HUES64 (cell line): ENCODE measurements at regions not wholly inside any gene's neighbourhood (a gene's known extent, or its start where the extent isn't known, plus 50 kb on each side); places are given as distances from the start of the nearest gene placed in this dataset.
A peak's percentile ranks its signal among the peaks of the same experiment; 100 is the strongest.

ENCODE experiments used
- H3K27ac ChIP-seq: 2 replicates; pipeline ENCODE4 v1.7.0; 2013; ENCODE audit warnings: low read depth, low read length, inconsistent platforms
- H3K27me3 ChIP-seq: 2 replicates; pipeline ENCODE4 v1.6.1; 2013; ENCODE audit warnings: mild to moderate bottlenecking, low read length; ENCODE audit not compliant: insufficient read depth
- H3K36me3 ChIP-seq: 2 replicates; pipeline ENCODE4 v1.6.1; 2013; ENCODE audit warnings: mild to moderate bottlenecking, low read length; ENCODE audit not compliant: insufficient read depth
- H3K4me1 ChIP-seq: 2 replicates; pipeline ENCODE4 v1.6.1; 2013; ENCODE audit warnings: mild to moderate bottlenecking, low read length, moderate library complexity; ENCODE audit not compliant: insufficient read depth
- H3K4me3 ChIP-seq: 2 replicates; pipeline ENCODE4 v1.5.1; 2013; ENCODE audit warnings: mild to moderate bottlenecking, low read length, moderate library complexity
- H3K9ac ChIP-seq: 2 replicates; pipeline ENCODE4 v1.6.1; 2013; ENCODE audit warnings: mild to moderate bottlenecking, low read depth, low read length
- H3K9me3 ChIP-seq: 2 replicates; pipeline ENCODE4 v1.6.1; 2013; ENCODE audit warnings: low read depth, low read length; ENCODE audit not compliant: insufficient read depth
- WGBS: fragments of 150-250, 120-280 bp; methylation state at CpG from one replicate; pipeline ENCODE4 v1.1.7; 2013; ENCODE audit warnings: missing lambda C conversion rate; 5-methylcytosine and 5-hydroxymethylcytosine counted together

DNA sequence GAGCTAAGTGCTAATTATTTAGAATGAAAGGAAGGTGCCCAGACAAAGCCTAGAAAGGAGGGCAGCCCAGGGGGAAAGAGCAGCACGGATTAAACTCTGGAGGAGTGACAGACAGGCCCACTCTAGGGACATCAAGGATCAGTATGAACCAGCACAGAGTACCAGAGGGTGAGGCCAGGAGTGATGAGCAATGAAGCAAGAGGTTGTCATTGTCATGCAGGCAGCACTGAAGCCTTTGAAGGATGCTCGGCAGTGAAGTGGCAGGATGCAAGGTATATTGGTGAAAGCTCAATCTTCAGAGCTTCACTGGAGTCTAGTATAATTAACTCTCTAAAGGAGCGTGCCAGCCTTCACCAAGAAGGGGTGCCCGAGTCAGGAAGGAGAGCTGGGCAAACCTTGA, 112.0 kb upstream of the INHBA start:
- no peak overlapping the region for H3K4me3 ChIP-seq
- H3K27ac ChIP-seq: no peak overlapping the region
- peaks cover 8% of the 10 kb centered on the region for H3K9me3 ChIP-seq
- 69% methylated on average over 4 of the region's 4 CpGs for WGBS
- peaks cover 23% of the 10 kb centered on the region for H3K4me1 ChIP-seq
- H3K36me3 ChIP-seq: no peaks in the 10 kb centered on the region
- H3K9ac ChIP-seq: no peak overlapping the region
- no peaks in the 10 kb centered on the region for H3K27me3 ChIP-seq

DNA sequence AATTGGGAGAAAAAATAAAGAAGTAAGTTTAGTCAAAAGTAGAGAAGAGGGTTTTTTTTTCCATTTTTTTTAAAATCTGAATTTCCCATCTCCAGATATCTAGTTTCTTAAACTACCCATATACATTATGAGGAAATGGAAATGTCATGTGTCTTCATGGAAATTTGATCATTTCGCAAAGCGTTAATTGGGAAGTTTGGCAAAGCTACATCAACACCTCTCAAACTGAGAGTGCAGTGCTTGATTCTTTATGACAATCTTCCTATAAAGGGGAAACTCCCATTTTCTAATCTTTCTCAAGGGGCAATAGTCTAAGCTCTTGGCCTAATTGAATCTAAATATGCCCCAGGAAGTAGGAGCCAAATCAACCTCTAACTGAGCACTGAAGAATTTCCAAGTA, 110.4 kb upstream of the INHBA start:
- Histone ChIP-seq H3K4me3 (no peak overlapping the region), H3K9ac (no peak overlapping the region), H3K27ac (no peak overlapping the region), H3K27me3 (no peaks in the 10 kb centered on the region), H3K36me3 (no peaks in the 10 kb centered on the region), H3K4me1 (peaks cover 31% of the 10 kb centered on the region), H3K9me3 (peaks cover 9% of the 10 kb centered on the region)
- WGBS: 88% methylated on average over 2 of the region's 2 CpGs

DNA sequence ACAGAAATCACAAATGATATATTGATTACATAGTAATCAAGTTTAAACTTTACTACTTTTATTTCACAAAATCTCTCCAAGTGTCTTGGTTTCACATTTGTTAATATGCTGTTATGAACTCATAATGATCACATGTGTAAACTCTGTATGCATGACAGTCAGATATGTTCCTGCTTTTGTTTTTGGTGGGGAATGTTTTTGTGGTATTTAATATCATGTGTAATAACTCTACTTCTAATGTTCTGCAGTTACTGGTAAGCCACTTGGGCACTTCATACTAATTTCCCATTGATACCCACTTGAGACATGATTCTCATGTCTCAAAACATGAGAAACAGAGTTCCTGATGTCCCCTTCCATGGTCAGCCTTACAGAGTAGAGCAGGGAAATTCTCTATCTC, 109.1 kb upstream of the INHBA start:
- no peak overlapping the region for H3K4me3 ChIP-seq
- no peak overlapping the region for H3K27ac ChIP-seq
- H3K27me3 ChIP-seq: no peaks in the 10 kb centered on the region
- H3K9ac ChIP-seq: no peak overlapping the region
- H3K4me1 ChIP-seq: peaks cover 41% of the 10 kb centered on the region
- no peaks in the 10 kb centered on the region for H3K36me3 ChIP-seq
- peaks cover 9% of the 10 kb centered on the region for H3K9me3 ChIP-seq

DNA sequence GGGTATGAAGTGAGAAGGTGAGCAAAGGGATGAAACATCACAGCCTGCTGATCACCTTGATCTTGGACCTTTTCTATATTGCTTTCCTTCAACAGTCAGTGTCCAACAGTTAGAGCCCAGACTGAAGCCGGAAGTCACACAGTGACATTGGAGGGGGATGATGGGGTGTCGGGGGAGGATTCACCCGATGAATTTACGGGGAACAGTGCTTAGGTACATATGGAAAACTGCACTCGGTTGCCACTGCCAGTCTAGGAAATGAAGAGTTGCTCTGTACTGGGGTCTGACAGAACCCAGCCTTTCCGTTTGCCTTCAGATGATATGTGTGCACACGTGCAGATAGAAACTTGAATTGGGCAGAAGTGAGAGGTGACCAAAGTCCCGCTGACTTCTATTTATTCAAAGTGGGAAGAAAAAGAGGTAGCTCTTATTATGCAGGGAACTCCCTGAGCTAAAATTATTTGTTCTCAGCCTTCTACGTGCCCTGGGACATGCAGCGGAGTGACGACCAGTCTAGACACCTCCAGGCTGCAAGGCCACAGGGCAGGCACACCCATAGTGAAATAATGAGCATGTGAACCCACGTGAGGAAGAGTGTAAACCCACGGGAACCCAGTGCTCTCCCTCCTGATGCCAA, 107.2 kb upstream of the INHBA start:
- WGBS: 96% methylated on average over 13 of the region's 13 CpGs
- Histone ChIP-seq H3K27ac (no peak overlapping the region), H3K4me1 (peaks cover 40% of the 10 kb centered on the region), H3K9me3 (peaks cover 9% of the 10 kb centered on the region), H3K36me3 (no peaks in the 10 kb centered on the region), H3K9ac (no peak overlapping the region), H3K4me3 (no peak overlapping the region), H3K27me3 (no peaks in the 10 kb centered on the region)

DNA sequence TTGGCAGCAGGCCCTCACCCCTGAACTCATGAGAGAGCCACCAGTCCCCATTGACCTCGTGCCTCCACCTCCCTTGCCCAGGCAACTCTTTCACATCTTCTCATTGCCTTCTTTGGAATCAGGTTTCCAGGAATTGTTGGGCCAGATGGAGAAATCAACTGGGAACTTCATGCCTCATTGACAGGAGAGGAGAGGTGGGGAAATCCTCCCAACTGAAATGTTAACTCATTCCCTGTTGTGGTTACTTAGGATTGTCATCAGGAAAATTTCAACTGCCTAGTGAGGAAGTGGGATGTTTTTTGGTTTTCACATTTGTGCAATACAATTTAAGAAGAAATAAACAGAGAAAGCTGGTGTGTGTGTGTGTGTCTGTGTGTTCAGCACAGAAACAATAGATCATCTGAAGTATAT, 106.6 kb upstream of the INHBA start:
- H3K4me1 ChIP-seq: peaks cover 35% of the 10 kb centered on the region
- no peaks in the 10 kb centered on the region for H3K27me3 ChIP-seq
- no peaks in the 10 kb centered on the region for H3K36me3 ChIP-seq
- H3K9ac ChIP-seq: no peak overlapping the region
- no peak overlapping the region for H3K27ac ChIP-seq
- no peak overlapping the region for H3K4me3 ChIP-seq
- peaks cover 9% of the 10 kb centered on the region for H3K9me3 ChIP-seq
- 100% methylated on average over 1 of the region's 1 CpG for WGBS

DNA sequence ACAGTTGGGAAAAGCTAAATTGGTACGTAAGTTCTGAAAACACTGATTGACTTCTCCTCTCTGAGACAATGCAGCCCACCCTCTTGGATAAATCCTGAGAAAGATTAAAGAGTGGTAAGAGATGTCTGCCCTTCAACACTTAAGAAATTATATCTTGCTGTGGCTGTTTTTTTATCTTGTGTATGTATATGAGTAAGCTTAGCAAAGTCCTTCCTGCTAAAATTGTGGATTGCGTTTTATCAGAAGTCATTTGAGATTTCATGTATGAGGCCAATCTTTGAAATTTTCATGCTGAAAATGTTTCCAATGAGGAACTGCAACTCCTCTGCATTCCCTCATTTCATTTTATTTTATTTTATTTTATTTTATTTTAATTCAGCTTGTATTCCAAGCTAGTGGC, 106.2 kb upstream of the INHBA start:
- 87% methylated on average over 2 of the region's 2 CpGs for WGBS
- peak overlapping the region; percentile 86; the same call in 1 of the 2 replicates for H3K27ac ChIP-seq

DNA sequence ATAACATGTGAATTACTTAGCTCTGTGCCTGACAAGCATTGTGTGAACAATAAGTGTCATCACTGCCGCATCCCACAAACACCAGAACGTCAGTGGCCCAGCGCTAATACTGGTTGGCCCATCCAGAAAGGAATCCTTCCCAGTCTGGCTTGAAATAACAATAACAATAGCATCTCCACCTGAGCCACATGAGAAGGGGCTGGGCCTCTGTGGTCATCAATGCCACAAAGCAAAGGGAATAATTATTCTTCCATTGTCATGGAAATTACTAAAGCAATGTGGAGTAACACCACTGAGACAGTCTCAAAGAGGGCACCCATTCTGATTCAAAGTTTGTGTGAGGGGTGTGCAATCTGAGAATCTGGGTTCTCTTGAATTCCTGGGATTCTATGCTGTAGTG, 105.7 kb upstream of the INHBA start:
- Histone ChIP-seq H3K9ac (no peak overlapping the region), H3K4me1 (peaks cover 31% of the 10 kb centered on the region), H3K9me3 (peaks cover 9% of the 10 kb centered on the region), H3K27me3 (no peaks in the 10 kb centered on the region), H3K4me3 (no peak overlapping the region), H3K36me3 (no peaks in the 10 kb centered on the region), H3K27ac (peak overlapping the region; percentile 97)
- 33% methylated on average over 3 of the region's 3 CpGs for WGBS

More for the DNA sequence above, 106.2 kb upstream of the INHBA start:
- peaks cover 34% of the 10 kb centered on the region for H3K4me1 ChIP-seq
- no peak overlapping the region for H3K9ac ChIP-seq
- no peaks in the 10 kb centered on the region for H3K36me3 ChIP-seq
- H3K9me3 ChIP-seq: peaks cover 9% of the 10 kb centered on the region
- no peaks in the 10 kb centered on the region for H3K27me3 ChIP-seq
- H3K4me3 ChIP-seq: no peak overlapping the region

DNA sequence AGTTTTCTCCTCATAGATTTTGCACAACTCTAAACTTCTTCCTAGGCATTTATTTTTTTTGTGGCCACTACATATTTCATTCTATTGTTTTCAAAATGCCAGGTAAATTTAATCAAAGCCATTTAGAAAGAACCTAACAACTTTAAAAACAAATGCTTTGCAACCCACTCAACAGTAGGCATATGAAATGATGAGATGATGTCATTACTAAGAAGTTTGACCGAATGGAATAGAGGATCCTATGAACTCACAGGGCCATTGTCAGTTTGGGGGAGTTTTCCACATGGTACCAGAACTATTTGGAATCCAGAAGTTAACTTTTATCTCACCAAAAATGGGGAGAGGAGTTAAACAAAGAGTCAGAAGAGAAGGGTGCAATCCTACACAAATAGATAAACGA, 100.7 kb upstream of the INHBA start:
- Histone ChIP-seq H3K9me3 (no peaks in the 10 kb centered on the region), H3K9ac (no peak overlapping the region), H3K4me3 (no peak overlapping the region), H3K4me1 (peaks cover 15% of the 10 kb centered on the region), H3K36me3 (no peaks in the 10 kb centered on the region), H3K27me3 (no peaks in the 10 kb centered on the region), H3K27ac (no peak overlapping the region)
- WGBS: 69% methylated on average over 1 of the region's 2 CpGs

DNA sequence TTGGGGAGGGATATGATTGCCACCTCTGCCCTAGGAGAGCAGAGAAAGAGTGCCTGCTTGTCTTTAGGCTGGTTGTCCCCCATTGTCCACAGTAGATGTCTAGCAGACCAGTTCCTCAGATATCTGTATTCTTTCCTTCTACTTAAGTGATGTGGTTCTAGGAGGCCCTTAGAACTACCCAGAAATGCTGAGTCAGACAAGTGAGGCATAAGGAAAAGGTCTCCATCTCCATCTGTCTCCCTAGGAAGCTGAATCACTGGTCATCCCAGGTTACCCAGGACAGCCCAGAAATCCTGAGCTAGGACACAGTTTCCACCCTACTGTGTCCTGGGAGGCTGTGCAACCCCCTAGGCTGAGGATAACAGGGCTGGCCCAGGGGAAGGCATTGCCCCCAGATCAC, 93.4 kb upstream of the INHBA start:
- H3K27ac ChIP-seq: no peak overlapping the region
- no peaks in the 10 kb centered on the region for H3K36me3 ChIP-seq
- no peak overlapping the region for H3K4me3 ChIP-seq
- H3K27me3 ChIP-seq: no peaks in the 10 kb centered on the region
- peaks cover 4% of the 10 kb centered on the region; the same call in 1 of the 2 replicates for H3K4me1 ChIP-seq
- no peaks in the 10 kb centered on the region for H3K9me3 ChIP-seq
- no peak overlapping the region for H3K9ac ChIP-seq

DNA sequence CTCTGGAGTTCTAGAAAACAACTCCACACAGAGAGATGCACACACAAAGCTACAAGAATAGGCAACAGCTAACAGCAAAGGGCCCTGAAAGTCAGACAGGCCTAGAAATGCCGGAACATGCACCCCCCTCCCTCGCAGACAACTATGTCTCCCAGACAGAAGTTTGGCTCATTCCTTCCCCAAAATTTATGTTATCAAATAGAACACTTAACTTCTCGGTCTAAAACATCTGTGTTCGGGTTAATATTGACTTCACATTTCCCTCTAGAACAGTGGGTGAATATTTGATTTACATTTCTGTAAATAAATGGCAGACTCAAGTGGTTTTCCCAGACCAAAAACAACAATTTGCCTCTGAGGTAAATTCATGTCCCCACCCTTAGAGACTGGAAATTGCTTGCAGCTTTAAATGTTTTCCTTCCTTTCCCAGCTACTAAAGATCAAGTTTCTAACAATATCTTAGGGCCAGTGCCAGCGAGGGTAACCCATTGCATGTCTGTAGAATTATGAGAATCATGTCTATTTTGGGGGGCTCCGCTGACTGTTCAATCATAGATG, 92.5 kb upstream of the INHBA start:
- WGBS: 97% methylated on average over 5 of the region's 6 CpGs
- Histone ChIP-seq H3K27ac (no peak overlapping the region), H3K27me3 (no peaks in the 10 kb centered on the region), H3K9me3 (no peaks in the 10 kb centered on the region), H3K4me3 (no peak overlapping the region), H3K4me1 (peaks cover 4% of the 10 kb centered on the region; the same call in 1 of the 2 replicates), H3K36me3 (no peaks in the 10 kb centered on the region), H3K9ac (no peak overlapping the region)

DNA sequence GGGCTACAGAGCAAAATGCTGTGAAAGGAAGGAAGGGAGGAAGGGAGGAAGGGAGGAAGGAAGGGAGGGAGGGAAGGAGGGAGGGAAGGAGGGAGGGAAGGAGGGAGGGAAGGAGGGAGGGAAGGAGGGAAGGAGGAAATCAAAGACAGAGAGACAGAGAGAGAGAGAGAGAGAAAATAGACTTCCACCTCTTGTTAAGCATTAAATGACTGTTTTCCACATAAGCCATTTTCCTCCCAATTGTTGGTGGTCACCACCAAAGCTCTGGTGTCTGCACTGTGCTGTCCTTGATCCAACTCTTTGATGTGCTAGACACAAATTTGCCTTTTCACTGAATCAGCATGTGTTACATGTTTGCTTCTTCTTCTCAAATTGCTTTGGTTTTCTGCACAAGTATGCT, 90.7 kb upstream of the INHBA start:
- H3K27ac ChIP-seq: no peak overlapping the region
- H3K4me3 ChIP-seq: no peak overlapping the region
- H3K27me3 ChIP-seq: no peaks in the 10 kb centered on the region

DNA sequence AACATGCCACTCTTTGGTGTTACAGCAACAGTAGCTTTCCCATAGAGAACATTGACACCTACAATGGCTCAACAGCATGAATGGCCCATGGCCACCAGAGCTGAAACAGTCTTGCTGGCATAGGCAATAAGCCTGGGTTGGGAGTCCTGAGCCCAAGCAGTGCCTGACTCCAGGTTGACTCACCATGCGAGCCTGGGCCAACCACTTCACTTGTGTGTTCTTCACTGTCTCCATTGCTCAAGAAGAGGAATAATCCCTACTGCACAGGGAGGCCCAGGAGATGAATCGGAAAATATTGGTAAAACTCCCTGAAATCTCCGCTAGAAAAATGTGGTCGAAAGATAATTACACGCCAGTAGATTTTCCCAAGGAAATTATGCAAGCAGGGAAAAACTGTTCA, 89.2 kb upstream of the INHBA start:
- H3K27me3 ChIP-seq: no peaks in the 10 kb centered on the region
- 95% methylated on average over 5 of the region's 5 CpGs for WGBS
- H3K9ac ChIP-seq: no peak overlapping the region
- H3K4me3 ChIP-seq: no peak overlapping the region
- no peak overlapping the region for H3K27ac ChIP-seq
- no peaks in the 10 kb centered on the region for H3K36me3 ChIP-seq
- no peaks in the 10 kb centered on the region for H3K4me1 ChIP-seq
- no peaks in the 10 kb centered on the region for H3K9me3 ChIP-seq

More for the DNA sequence above, 90.7 kb upstream of the INHBA start:
- Histone ChIP-seq H3K9ac (no peak overlapping the region), H3K4me1 (no peaks in the 10 kb centered on the region), H3K36me3 (no peaks in the 10 kb centered on the region), H3K9me3 (no peaks in the 10 kb centered on the region)
